Sigmoid colon (tissue), 4 donors: ENCODE measurements at regions not wholly inside any gene's neighbourhood (a gene's known extent, or its start where the extent isn't known, plus 50 kb on each side); places are given as distances from the start of the nearest gene placed in this dataset.

Experiments
- CTCF ChIP-seq, 4 experiments: fragments of 450-650 bp in 3 of 4; fragments of 200-600 bp in 1 of 4; IDR thresholded peaks; one replicate each; pipeline ENCODE4 v1.5.1; 2016 to 2019; ENCODE audit warnings: antibody characterized with exemption in 4 of 4, mild to moderate bottlenecking in 3 of 4, moderate library complexity in 2 of 4
- EP300 ChIP-seq, 4 donors: sonication (generic); formaldehyde crosslinking; IDR thresholded peaks; one replicate each; pipeline ENCODE4 v1.6.1; 2017; ENCODE audit warnings: antibody characterized with exemption in 4 of 4
- POLR2A ChIP-seq, 2 donors: fragments of 450-650 bp; IDR thresholded peaks; one replicate each; pipeline ENCODE4 v1.6.1; 2016; ENCODE audit warnings: antibody characterized with exemption in 2 of 2, mild to moderate bottlenecking in 2 of 2, moderate library complexity in 2 of 2
- POLR2AphosphoS5 ChIP-seq, 4 donors: sonication (generic); formaldehyde crosslinking; IDR thresholded peaks; one replicate each; pipeline ENCODE4 v1.6.1; 2017; ENCODE audit warnings: antibody characterized with exemption in 4 of 4

- TF ChIP-seq CTCF (IDR thresholded peaks at IDR 0.05) = no peak
- no peak for TF ChIP-seq POLR2A (IDR thresholded peaks at IDR 0.05)
- TF ChIP-seq POLR2AphosphoS5 (IDR thresholded peaks at IDR 0.05) = no peak
- no peak for TF ChIP-seq EP300 (IDR thresholded peaks at IDR 0.05)
These were observed 103.2 kb downstream of the KLF4 start for GRCh38 chr9:107386396-107386795.
